T-cell (primary cell): ENCODE measurements at regions not wholly inside any gene's neighbourhood (a gene's known extent, or its start where the extent isn't known, plus 50 kb on each side); places are given as distances from the start of the nearest gene placed in this dataset.

Experiments
- ATAC-seq, 4 experiments: fragments of 200-7000 bp in 3 of 4; fragments of 150-1000 bp in 1 of 4; cut with Tn5 transposase; replicated peaks in 1 of 4; 1 replicate in 3 of 4; 2 replicates in 1 of 4; pipeline ENCODE4 v1.10.0; 2021; ENCODE audit warnings: moderate library complexity in 3 of 4, mild to moderate bottlenecking in 2 of 4, moderate number of reproducible peaks in 1 of 4
- CTCF ChIA-PET, 2 donors: fragments of 300-600 bp; sonication (Branson Sonifier 250); formaldehyde crosslinking; loops; one replicate each; lab custom pipeline; 2022; ENCODE audit warnings: antibody characterized with exemption in 2 of 2; lab: Charles Lee
- POLR2A ChIA-PET, 2 donors: fragments of 300-600 bp; sonication (Branson Sonifier 250); formaldehyde crosslinking; loops; one replicate each; lab custom pipeline; 2022; ENCODE audit warnings: antibody characterized with exemption in 2 of 2; lab: Charles Lee
- DNase-seq, 35 experiments: peaks; one replicate each; pipeline versions ENCODE4 v3.0.0 to v3.0.0-alpha.2; 2013 to 2023
- H3K27ac ChIP-seq: one replicate; pipeline ENCODE4 v1.5.1; 2013; ENCODE audit warnings: low read length
- H3K27me3 ChIP-seq, 2 experiments: replicated peaks in 1 of 2; 1 replicate in 1 of 2; 2 replicates in 1 of 2; pipeline versions ENCODE4 v1.6.1 to v1.7.0; 2013; ENCODE audit warnings: low read length in 1 of 2, mixed read lengths in 1 of 2; ENCODE audit not compliant: control insufficient read depth in 2 of 2, insufficient read depth in 2 of 2; ENCODE audit errors: extremely low read depth in 1 of 2
- H3K36me3 ChIP-seq, 2 donors: 1 replicate in 1 of 2; 2 replicates in 1 of 2; pipeline versions ENCODE4 v1.6.1 to v1.7.0; 2013; ENCODE audit warnings: low read length in 1 of 2; ENCODE audit not compliant: control insufficient read depth in 2 of 2, insufficient read depth in 1 of 2; ENCODE audit errors: extremely low read depth in 1 of 2
- H3K4me1 ChIP-seq, 2 experiments: 1 replicate in 1 of 2; 2 replicates in 1 of 2; pipeline versions ENCODE4 v1.6.1 to v1.7.0; 2013; ENCODE audit warnings: low read length in 2 of 2, mixed read lengths in 1 of 2; ENCODE audit not compliant: insufficient read depth in 2 of 2, control insufficient read depth in 1 of 2; ENCODE audit errors: extremely low read depth in 1 of 2
- H3K4me3 ChIP-seq, 2 donors: 1 replicate in 1 of 2; 2 replicates in 1 of 2; pipeline versions ENCODE4 v1.5.1 to v1.7.0; 2013; ENCODE audit warnings: mild to moderate bottlenecking in 2 of 2, low read length in 1 of 2, moderate library complexity in 1 of 2; ENCODE audit not compliant: control insufficient read depth in 1 of 2; ENCODE audit errors: extremely low read depth in 1 of 2
- H3K9me3 ChIP-seq: 2 replicates; pipeline ENCODE4 v1.7.0; 2013
- H3K27ac Mint-ChIP-seq, 2 donors: one replicate each; pipeline ENCODE4 v1.8.0; 2020 to 2021; ENCODE audit warnings: mild to moderate bottlenecking in 2 of 2, mixed read lengths in 2 of 2
- H3K27me3 Mint-ChIP-seq, 2 donors: one replicate each; pipeline ENCODE4 v1.8.0; 2021 to 2022; ENCODE audit warnings: mixed read lengths in 2 of 2
- H3K36me3 Mint-ChIP-seq: one replicate; pipeline ENCODE4 v1.8.0; 2021; ENCODE audit warnings: mixed read lengths
- H3K4me1 Mint-ChIP-seq, 3 donors: one replicate each; pipeline ENCODE4 v1.8.0; 2020 to 2022; ENCODE audit warnings: mixed read lengths in 3 of 3, mild to moderate bottlenecking in 1 of 3
- H3K4me3 Mint-ChIP-seq, 3 donors: one replicate each; pipeline ENCODE4 v1.8.0; 2020 to 2022; ENCODE audit warnings: mild to moderate bottlenecking in 3 of 3, mixed read lengths in 3 of 3, moderate library complexity in 3 of 3
- H3K9me3 Mint-ChIP-seq, 3 donors: one replicate each; pipeline ENCODE4 v1.8.0; 2020 to 2022; ENCODE audit warnings: mixed read lengths in 3 of 3
- WGBS: methylation state at CpG from one replicate; pipeline ENCODE4 v1.1.5; 2013; ENCODE audit warnings: missing lambda C conversion rate; ENCODE audit not compliant: insufficient coverage; 5-methylcytosine and 5-hydroxymethylcytosine counted together

DNA sequence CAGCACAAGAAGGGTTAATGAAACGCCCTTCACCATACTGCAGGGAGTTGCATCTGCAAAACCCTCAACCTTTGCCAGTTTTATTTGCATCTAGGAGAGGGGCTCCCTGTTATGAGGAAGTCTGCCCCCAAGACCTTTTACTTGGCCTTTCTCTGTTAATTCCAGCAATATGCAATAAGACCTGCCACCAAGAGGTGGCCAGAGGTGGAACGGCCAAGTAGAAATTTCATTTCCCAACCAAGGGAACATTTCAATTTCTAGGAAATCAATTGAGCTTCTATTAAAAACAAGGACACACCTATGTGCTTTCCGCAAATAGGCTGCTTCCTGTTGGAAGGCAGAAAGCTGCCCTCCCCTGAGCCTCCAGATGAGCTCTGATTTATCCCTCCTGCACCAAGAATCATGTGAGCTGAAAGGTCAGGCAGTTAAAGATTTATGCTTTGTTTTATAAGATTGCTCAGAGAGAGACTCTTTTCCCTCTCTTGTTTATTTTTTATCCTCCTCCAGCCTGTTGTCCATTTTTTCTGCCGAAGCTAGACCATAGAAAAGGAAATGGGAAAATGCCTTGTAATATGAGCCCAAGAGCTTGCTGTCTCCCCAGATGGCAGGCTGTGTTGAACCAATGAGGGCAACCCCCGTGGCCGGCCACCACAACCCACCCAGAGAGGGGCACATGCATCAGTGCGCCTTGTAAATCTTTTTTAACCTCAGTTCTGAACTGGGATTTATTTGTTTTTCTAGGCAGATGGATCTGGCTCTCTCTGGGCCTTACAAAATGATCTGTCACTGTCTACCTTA is 572.8 kb downstream of the TLE1 start:
- peaks cover 0 to 12% (median 3%) of the 10 kb centered on the region in 3 donors for H3K9me3 Mint-ChIP-seq
- H3K27me3 Mint-ChIP-seq: peaks cover 0 to 7% of the 10 kb centered on the region in 2 donors
- CTCF ChIA-PET: no interaction called here
- ATAC-seq (no peak), DNase-seq (no peak)
- H3K4me1 Mint-ChIP-seq: peaks cover 5 to 12% (median 9%) of the 10 kb centered on the region in 3 donors
- WGBS: 92% methylated on average over 3 of the region's 7 CpGs
- Histone ChIP-seq H3K9me3 (no peaks in the 10 kb centered on the region), H3K27me3 (no peaks in the 10 kb centered on the region), H3K36me3 (no peaks in the 10 kb centered on the region), H3K27ac (no peak overlapping the region), H3K4me1 (peaks cover 3 to 18% of the 10 kb centered on the region in 2 experiments), H3K4me3 (no peak overlapping the region)
- H3K36me3 Mint-ChIP-seq: no peaks in the 10 kb centered on the region
- no peak overlapping the region for H3K4me3 Mint-ChIP-seq
- no peak overlapping the region for H3K27ac Mint-ChIP-seq
- POLR2A ChIA-PET: no interaction called here

DNA sequence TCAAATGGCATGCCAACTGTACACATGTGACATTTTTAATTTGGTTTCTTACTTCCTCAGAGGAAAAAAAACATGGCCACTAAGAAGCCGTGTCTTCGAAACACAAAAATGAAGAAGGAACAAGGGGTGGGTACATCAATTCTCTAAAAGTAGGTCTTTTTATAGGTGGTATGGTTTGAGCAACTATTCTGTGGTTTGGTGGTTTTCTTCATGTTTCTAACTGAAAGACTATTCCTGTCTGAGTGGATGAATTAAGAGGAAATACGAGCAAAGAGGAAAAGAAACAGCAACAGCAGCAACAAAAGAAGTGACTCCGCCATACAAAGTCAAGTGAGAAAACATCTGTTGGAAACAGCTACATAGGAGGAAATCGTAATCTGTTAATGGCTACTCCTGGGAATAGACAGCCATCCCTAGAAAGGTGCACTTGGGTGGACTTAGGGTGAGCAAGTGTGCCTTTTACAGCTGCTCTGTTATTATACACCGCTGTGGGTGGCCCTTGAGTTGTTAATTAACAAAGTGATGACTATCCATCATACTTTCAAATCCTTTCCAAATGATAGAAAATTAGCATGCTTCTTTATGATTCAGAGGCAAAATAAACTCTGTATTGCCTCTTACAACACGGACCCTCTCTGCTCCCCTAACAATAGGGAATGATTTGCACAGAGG is 575.8 kb downstream of the TLE1 start:
- no peak overlapping the region for H3K4me3 Mint-ChIP-seq

DNA sequence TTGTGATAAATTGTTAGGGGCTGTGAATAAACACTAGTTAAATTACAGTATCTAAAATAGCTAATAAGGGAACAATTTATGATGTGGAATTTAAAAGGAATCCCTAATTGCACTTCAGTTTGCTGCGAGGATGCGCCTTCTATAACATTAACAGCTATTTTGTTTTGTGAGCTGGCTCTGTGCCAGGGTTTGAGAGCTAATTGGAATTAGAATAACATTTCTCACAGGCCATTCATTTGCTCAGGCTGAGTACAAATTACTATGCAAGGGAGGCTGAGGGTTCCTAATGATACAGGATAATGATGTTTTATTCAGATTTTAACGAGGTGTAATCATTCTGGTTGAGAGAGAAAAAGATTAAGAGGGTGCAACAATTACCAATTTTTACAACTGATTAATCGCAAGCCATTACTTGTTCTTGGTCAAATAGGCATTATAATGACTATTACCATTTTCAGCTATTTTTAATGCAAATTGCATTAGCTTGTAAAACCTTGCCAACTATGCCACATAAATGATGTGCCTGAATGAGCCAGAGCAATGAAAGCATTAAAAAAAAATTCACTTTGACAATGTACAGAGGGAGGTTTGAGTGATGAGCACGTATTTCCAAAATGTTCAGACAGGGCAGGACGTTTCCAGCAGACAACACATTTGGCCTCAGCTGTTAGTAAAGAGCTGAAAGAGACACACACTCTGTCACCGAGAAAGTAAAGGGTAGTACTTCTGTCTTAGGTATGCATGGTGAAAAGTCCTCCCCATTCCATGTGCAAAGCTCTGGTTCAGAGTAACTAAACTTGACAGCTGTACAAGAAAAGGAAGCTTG is 576.5 kb downstream of the TLE1 start:
- H3K27me3 Mint-ChIP-seq: peaks cover 0 to 5% of the 10 kb centered on the region in 2 donors
- Histone ChIP-seq H3K4me1 (peaks cover 3 to 18% of the 10 kb centered on the region in 2 experiments), H3K27me3 (no peaks in the 10 kb centered on the region), H3K4me3 (no peak overlapping the region), H3K27ac (no peak overlapping the region), H3K36me3 (no peaks in the 10 kb centered on the region), H3K9me3 (no peaks in the 10 kb centered on the region)
- no peak overlapping the region for H3K4me3 Mint-ChIP-seq
- ATAC-seq (no peak), DNase-seq (no peak)
- POLR2A ChIA-PET: no interaction called here
- CTCF ChIA-PET: no interaction called here
- H3K9me3 Mint-ChIP-seq: peaks cover 0 to 11% (median 5%) of the 10 kb centered on the region in 3 donors
- no peak overlapping the region for H3K27ac Mint-ChIP-seq
- no peaks in the 10 kb centered on the region for H3K36me3 Mint-ChIP-seq
- WGBS: 0% methylated on average over 1 of the region's 7 CpGs
- peaks cover 5 to 12% (median 9%) of the 10 kb centered on the region in 3 donors for H3K4me1 Mint-ChIP-seq

More for the DNA sequence above, 575.8 kb downstream of the TLE1 start:
- ATAC-seq (peak in 1 of 4 experiments; percentile 51), DNase-seq (peak in 1 of 35 experiments; percentile 1)
- no peaks in the 10 kb centered on the region for H3K36me3 ChIP-seq
- H3K27ac Mint-ChIP-seq: no peak overlapping the region
- H3K9me3 ChIP-seq: no peaks in the 10 kb centered on the region
- no peak overlapping the region for H3K27ac ChIP-seq
- no peaks in the 10 kb centered on the region for H3K27me3 ChIP-seq
- POLR2A ChIA-PET: no interaction called here
- CTCF ChIA-PET: no interaction called here
- H3K4me1 Mint-ChIP-seq: peaks cover 5 to 12% (median 9%) of the 10 kb centered on the region in 3 donors
- H3K36me3 Mint-ChIP-seq: no peaks in the 10 kb centered on the region
- H3K27me3 Mint-ChIP-seq: peaks cover 0 to 7% of the 10 kb centered on the region in 2 donors
- H3K9me3 Mint-ChIP-seq: peaks cover 0 to 12% (median 3%) of the 10 kb centered on the region in 3 donors
- WGBS: 0% methylated on average over 2 of the region's 7 CpGs
- H3K4me3 ChIP-seq: no peak overlapping the region
- peaks cover 3 to 18% of the 10 kb centered on the region in 2 experiments for H3K4me1 ChIP-seq

DNA sequence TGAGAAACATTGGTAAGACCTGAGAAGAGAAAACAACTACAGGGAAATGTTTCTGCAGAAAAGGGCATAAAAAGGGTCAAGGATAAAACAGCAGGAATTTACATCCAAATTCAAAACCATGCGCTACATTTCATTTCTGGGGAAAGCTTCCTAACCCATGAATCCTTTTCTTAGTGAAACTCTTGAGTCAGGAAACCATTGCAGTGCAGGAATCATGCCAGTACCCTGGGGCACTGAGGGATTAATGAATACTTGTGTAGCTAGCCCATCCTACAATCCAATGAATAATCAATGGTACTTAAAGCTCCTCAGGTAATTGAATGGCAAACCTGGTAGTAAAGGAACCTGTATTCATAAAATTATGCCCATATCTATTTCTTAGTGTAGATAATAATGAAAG is 580.5 kb downstream of the TLE1 start:
- POLR2A ChIA-PET: no interaction called here
- ATAC-seq: no peak

GRCh38 chr9:81108391-81108790 is 581.0 kb downstream of the TLE1 start:
- Mint-ChIP-seq H3K36me3 (no peaks in the 10 kb centered on the region), H3K9me3 (peaks cover 0 to 17% (median 5%) of the 10 kb centered on the region in 3 donors), H3K27ac (no peak overlapping the region), H3K27me3 (peaks cover 0 to 16% of the 10 kb centered on the region in 2 donors), H3K4me3 (no peak overlapping the region), H3K4me1 (peaks cover 1 to 7% (median 3%) of the 10 kb centered on the region in 3 donors)
- H3K9me3 ChIP-seq: no peaks in the 10 kb centered on the region
- no CpG with 5 or more reads among the region's 1 CpG for WGBS
- ChIA-PET POLR2A (no interaction called here), CTCF (no interaction called here)
- peaks cover 3 to 11% of the 10 kb centered on the region in 2 experiments for H3K4me1 ChIP-seq
- no peaks in the 10 kb centered on the region for H3K27me3 ChIP-seq
- no peak overlapping the region for H3K4me3 ChIP-seq
- no peaks in the 10 kb centered on the region for H3K36me3 ChIP-seq
- DNase-seq (no peak), ATAC-seq (no peak)
- H3K27ac ChIP-seq: no peak overlapping the region

More for the DNA sequence above, 580.5 kb downstream of the TLE1 start:
- no CpG with 5 or more reads among the region's 1 CpG for WGBS
- peaks cover 0 to 20% (median 5%) of the 10 kb centered on the region in 3 donors for H3K9me3 Mint-ChIP-seq
- no peak for DNase-seq
- Histone ChIP-seq H3K27me3 (no peaks in the 10 kb centered on the region), H3K4me3 (no peak overlapping the region), H3K27ac (no peak overlapping the region), H3K36me3 (no peaks in the 10 kb centered on the region), H3K9me3 (no peaks in the 10 kb centered on the region), H3K4me1 (peaks cover 3 to 15% of the 10 kb centered on the region in 2 experiments)
- peaks cover 0 to 16% of the 10 kb centered on the region in 2 donors for H3K27me3 Mint-ChIP-seq
- H3K36me3 Mint-ChIP-seq: no peaks in the 10 kb centered on the region
- CTCF ChIA-PET: interaction anchor here in 1 of 2 donors (0.6 kb wide), 1 partner anchor 422 kb away, joined by 3 read pairs; no protein-coding TSS in a partner anchor
- H3K4me3 Mint-ChIP-seq: no peak overlapping the region
- no peak overlapping the region for H3K27ac Mint-ChIP-seq
- H3K4me1 Mint-ChIP-seq: peaks cover 5 to 11% (median 7%) of the 10 kb centered on the region in 3 donors
